Loucy (cell line): ENCODE measurements at regions not wholly inside any gene's neighbourhood (a gene's known extent, or its start where the extent isn't known, plus 50 kb on each side); places are given as distances from the start of the nearest gene placed in this dataset.

Experiments used
- EZH2phosphoT487 ChIP-seq: fragments of 200-600 bp; IDR thresholded peaks from 2 replicates; pipeline ENCODE4 v1.6.1; 2018; ENCODE audit warnings: antibody characterized with exemption, mild to moderate bottlenecking, moderate library complexity, borderline replicate concordance
- TF ChIP-seq, protein P1 (sequence below): fragments of 200-600 bp; sonication (generic); conservative IDR thresholded peaks from 2 replicates; pipeline ENCODE4 v1.5.1; 2014; ENCODE audit warnings: mild to moderate bottlenecking, antibody characterized with exemption, low read length

DNA sequence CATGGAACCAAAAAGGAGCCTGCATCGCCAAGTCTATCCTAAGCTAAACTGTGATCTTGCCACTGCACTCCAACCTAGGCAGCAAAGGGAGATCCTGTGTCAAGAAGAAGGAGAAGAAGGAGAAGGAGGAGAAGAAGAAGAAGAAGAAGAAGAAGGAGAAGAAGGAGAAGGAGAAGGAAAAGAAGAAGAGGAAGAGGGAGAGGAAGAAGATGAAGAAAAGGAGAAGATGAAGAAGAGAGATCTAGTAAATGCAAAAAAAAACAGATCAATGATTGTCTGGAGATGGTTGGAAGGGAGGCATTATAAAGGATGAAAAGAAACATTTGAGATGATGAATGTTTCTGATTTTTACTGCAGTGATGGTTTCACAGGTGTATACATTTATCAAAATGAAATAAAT, 1629.0 kb upstream of the PIK3C3 start:
- TF ChIP-seq, protein P1, sequence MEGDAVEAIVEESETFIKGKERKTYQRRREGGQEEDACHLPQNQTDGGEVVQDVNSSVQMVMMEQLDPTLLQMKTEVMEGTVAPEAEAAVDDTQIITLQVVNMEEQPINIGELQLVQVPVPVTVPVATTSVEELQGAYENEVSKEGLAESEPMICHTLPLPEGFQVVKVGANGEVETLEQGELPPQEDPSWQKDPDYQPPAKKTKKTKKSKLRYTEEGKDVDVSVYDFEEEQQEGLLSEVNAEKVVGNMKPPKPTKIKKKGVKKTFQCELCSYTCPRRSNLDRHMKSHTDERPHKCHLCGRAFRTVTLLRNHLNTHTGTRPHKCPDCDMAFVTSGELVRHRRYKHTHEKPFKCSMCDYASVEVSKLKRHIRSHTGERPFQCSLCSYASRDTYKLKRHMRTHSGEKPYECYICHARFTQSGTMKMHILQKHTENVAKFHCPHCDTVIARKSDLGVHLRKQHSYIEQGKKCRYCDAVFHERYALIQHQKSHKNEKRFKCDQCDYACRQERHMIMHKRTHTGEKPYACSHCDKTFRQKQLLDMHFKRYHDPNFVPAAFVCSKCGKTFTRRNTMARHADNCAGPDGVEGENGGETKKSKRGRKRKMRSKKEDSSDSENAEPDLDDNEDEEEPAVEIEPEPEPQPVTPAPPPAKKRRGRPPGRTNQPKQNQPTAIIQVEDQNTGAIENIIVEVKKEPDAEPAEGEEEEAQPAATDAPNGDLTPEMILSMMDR: no peak
- TF ChIP-seq EZH2phosphoT487: no peak
